DOHH2 (cell line): ENCODE measurements at regions not wholly inside any gene's neighbourhood (a gene's known extent, or its start where the extent isn't known, plus 50 kb on each side); places are given as distances from the start of the nearest gene placed in this dataset.

Experiments used
- H3F3A ChIP-seq: fragments of 200-600 bp; sonication (generic), shearing (Covaris generic); 2 replicates; pipeline ENCODE4 v1.6.0; 2016; ENCODE audit warnings: antibody characterized with exemption, mild to moderate bottlenecking; ENCODE audit not compliant: control insufficient read depth, insufficient read depth
- H3K27ac ChIP-seq: fragments of 200-600 bp; sonication (generic); 2 replicates; pipeline ENCODE4 v1.5.1; 2014; ENCODE audit warnings: low read depth, mild to moderate bottlenecking, low read length, moderate library complexity
- H3K27me3 ChIP-seq: fragments of 200-600 bp; sonication (generic); 2 replicates; pipeline ENCODE4 v1.6.1; 2014; ENCODE audit warnings: mild to moderate bottlenecking, low read length, mixed read lengths; ENCODE audit not compliant: control insufficient read depth
- H3K36me3 ChIP-seq: fragments of 200-600 bp; sonication (generic); 2 replicates; pipeline ENCODE4 v1.6.1; 2014; ENCODE audit warnings: mild to moderate bottlenecking, low read length, moderate library complexity, mixed read lengths; ENCODE audit not compliant: control insufficient read depth
- H3K4me1 ChIP-seq: fragments of 200-600 bp; sonication (generic); 2 replicates; pipeline ENCODE4 v1.6.1; 2014; ENCODE audit warnings: mild to moderate bottlenecking, low read length, mixed read lengths; ENCODE audit not compliant: control insufficient read depth
- H3K4me2 ChIP-seq: fragments of 200-600 bp; sonication (generic); 2 replicates; pipeline ENCODE4 v1.6.0; 2014; ENCODE audit warnings: mild to moderate bottlenecking, low read length, moderate library complexity
- H3K4me3 ChIP-seq: fragments of 200-600 bp; sonication (generic); 2 replicates; pipeline ENCODE4 v1.5.1; 2014; ENCODE audit warnings: mild to moderate bottlenecking, low read length, mixed read lengths
- H3K79me2 ChIP-seq: fragments of 200-600 bp; sonication (generic); 2 replicates; pipeline ENCODE4 v1.6.1; 2014; ENCODE audit warnings: mild to moderate bottlenecking, low read length, mixed read lengths; ENCODE audit not compliant: control insufficient read depth
- H3K9me2 ChIP-seq: fragments of 200-600 bp; sonication (generic); replicated peaks from 2 replicates; pipeline ENCODE4 v1.6.1; 2014; ENCODE audit warnings: mild to moderate bottlenecking, low read length, mixed read lengths; ENCODE audit not compliant: control insufficient read depth
- H3K9me3 ChIP-seq: fragments of 200-600 bp; sonication (generic); 2 replicates; pipeline ENCODE4 v1.6.1; 2014; ENCODE audit warnings: antibody characterized with exemption, low read length, mixed read lengths; ENCODE audit not compliant: control insufficient read depth, insufficient read depth
- H4K20me1 ChIP-seq: fragments of 200-600 bp; sonication (generic); 2 replicates; pipeline ENCODE4 v1.6.0; 2014; ENCODE audit warnings: low read depth, mild to moderate bottlenecking, antibody characterized with exemption, low read length, moderate library complexity; ENCODE audit not compliant: control insufficient read depth, insufficient read depth
- EZH2phosphoT487 ChIP-seq: fragments of 200-600 bp; sonication (generic); IDR thresholded peaks from 2 replicates; pipeline ENCODE4 v1.6.1; 2017; ENCODE audit warnings: borderline replicate concordance, mild to moderate bottlenecking, antibody characterized with exemption, low read length, moderate library complexity, mixed read lengths
- TF ChIP-seq, protein P1 (sequence below): fragments of 200-600 bp; sonication (generic); IDR thresholded peaks from one replicate; pipeline ENCODE4 v1.5.1; 2014; ENCODE audit warnings: antibody characterized with exemption, mild to moderate bottlenecking, low read depth, low read length; ENCODE audit not compliant: poor library complexity, severe bottlenecking

DNA sequence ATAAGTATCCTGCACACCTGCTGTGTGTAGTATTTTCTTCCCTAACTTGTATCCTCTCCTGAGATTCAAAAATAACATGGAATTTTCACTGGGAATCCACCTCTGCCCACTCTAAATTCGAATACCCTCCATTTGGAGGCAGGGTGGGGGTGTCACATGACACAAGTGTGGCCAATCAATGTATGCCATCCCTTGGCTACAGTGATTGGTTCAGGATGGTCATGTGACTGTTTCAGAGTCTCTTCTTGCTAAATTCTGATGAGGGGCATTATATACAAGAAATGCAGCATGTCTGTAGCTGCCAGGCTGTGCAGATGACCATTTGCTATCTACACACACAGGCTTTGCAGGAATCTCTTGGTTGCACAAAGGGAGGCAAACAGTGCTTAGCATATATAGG is 86.8 kb upstream of the TMEM132C start:
- Histone ChIP-seq H3K9me3 (no peaks in the 10 kb centered on the region), H3K27me3 (no peaks in the 10 kb centered on the region)
- TF ChIP-seq, protein P1, sequence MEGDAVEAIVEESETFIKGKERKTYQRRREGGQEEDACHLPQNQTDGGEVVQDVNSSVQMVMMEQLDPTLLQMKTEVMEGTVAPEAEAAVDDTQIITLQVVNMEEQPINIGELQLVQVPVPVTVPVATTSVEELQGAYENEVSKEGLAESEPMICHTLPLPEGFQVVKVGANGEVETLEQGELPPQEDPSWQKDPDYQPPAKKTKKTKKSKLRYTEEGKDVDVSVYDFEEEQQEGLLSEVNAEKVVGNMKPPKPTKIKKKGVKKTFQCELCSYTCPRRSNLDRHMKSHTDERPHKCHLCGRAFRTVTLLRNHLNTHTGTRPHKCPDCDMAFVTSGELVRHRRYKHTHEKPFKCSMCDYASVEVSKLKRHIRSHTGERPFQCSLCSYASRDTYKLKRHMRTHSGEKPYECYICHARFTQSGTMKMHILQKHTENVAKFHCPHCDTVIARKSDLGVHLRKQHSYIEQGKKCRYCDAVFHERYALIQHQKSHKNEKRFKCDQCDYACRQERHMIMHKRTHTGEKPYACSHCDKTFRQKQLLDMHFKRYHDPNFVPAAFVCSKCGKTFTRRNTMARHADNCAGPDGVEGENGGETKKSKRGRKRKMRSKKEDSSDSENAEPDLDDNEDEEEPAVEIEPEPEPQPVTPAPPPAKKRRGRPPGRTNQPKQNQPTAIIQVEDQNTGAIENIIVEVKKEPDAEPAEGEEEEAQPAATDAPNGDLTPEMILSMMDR: no peak
- TF ChIP-seq EZH2phosphoT487: no peak

DNA sequence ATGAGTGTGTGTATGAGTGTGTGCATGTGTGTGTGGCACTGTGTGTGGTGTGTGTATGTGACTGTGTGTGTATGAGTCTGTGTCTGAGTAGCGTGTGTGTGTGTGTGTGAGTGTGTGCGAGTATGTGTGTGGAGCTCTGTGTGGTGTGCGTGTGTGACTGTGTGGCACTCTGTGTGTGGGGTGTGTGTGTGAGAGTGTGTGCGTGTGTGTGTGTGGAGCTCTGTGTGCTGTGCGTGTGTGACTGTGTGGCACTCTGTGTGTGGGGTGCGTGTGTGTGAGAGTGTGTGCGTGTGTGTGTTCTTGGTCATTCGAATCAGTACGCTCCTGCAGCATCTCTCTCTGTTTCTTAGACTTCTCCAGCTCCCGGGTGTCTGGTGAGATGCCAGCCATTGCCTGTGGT is 76.9 kb upstream of the TMEM132C start:
- Histone ChIP-seq H3K4me2 (no peak overlapping the region), H3K9me2 (no peaks in the 10 kb centered on the region), H3K4me3 (no peak overlapping the region)

More for the DNA sequence above, 86.8 kb upstream of the TMEM132C start:
- Histone ChIP-seq H3K4me3 (no peak overlapping the region), H3K27ac (no peak overlapping the region), H3K4me1 (no peaks in the 10 kb centered on the region), H4K20me1 (no peaks in the 10 kb centered on the region), H3K4me2 (no peak overlapping the region), H3K36me3 (no peaks in the 10 kb centered on the region), H3K79me2 (no peaks in the 10 kb centered on the region), H3K9me2 (no peaks in the 10 kb centered on the region), H3F3A (no peaks in the 10 kb centered on the region)

DNA sequence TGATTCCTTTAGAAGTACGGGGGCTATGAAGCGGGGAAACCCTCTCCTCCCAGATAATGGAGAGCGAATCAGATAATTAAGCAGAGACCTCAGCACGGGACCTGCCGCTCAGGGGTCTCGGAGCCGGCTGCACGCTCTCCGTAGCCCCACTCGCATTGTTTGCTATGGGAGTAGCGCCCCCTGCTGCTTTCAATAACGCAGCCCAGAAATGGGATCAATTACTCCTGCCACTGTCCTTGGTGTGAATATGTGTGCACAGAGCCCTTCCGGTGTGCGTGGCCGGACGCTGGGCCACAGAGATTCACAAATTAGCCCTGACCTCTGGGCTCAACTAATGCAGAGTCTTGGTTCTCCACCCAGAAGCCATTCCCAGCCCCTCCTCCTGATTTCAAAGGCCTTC is 76.4 kb upstream of the TMEM132C start:
- H4K20me1 ChIP-seq: no peaks in the 10 kb centered on the region
- no peak overlapping the region for H3K4me2 ChIP-seq
- H3K4me3 ChIP-seq: no peak overlapping the region
- TF ChIP-seq EZH2phosphoT487: no peak
- TF ChIP-seq, protein P1: peak; percentile 45
- no peaks in the 10 kb centered on the region for H3F3A ChIP-seq
- H3K27me3 ChIP-seq: no peaks in the 10 kb centered on the region
- no peaks in the 10 kb centered on the region for H3K9me2 ChIP-seq
- H3K4me1 ChIP-seq: no peaks in the 10 kb centered on the region
- no peaks in the 10 kb centered on the region for H3K36me3 ChIP-seq
- H3K27ac ChIP-seq: no peak overlapping the region
- H3K79me2 ChIP-seq: no peaks in the 10 kb centered on the region
- H3K9me3 ChIP-seq: peaks cover 8% of the 10 kb centered on the region; the same call in 1 of the 2 replicates

More for the DNA sequence above, 76.9 kb upstream of the TMEM132C start:
- Histone ChIP-seq H3F3A (no peaks in the 10 kb centered on the region), H4K20me1 (no peaks in the 10 kb centered on the region), H3K4me1 (no peaks in the 10 kb centered on the region), H3K9me3 (peaks cover 8% of the 10 kb centered on the region; the same call in 1 of the 2 replicates), H3K27me3 (no peaks in the 10 kb centered on the region), H3K36me3 (no peaks in the 10 kb centered on the region), H3K79me2 (no peaks in the 10 kb centered on the region), H3K27ac (no peak overlapping the region)
- TF ChIP-seq, protein P1: no peak
- TF ChIP-seq EZH2phosphoT487: no peak

DNA sequence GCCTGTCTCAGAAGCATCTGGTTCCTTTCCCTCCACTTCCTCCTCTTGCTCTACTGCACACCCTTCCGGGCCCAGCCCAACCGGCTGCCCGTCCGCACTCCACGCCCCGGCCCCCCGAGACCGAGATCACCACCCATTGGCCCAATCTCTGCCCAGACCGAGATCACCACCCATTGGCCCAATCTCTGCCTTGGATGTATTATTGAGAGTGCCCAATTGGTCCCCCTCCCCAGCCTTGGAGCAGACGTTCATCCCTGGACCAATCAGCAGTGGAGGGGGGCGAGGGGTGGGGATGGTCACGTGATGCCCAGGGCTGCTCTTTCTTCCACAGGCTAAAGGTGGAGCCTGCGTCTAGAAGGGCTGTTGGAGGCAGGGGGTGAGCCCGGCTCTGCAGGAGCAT is 75.6 kb upstream of the TMEM132C start:
- no peaks in the 10 kb centered on the region for H3K9me2 ChIP-seq
- no peaks in the 10 kb centered on the region for H3K27me3 ChIP-seq
- peaks cover 8% of the 10 kb centered on the region; the same call in 1 of the 2 replicates for H3K9me3 ChIP-seq
- no peaks in the 10 kb centered on the region for H3K4me1 ChIP-seq
- no peaks in the 10 kb centered on the region for H3K36me3 ChIP-seq
- H4K20me1 ChIP-seq: no peaks in the 10 kb centered on the region
- H3K79me2 ChIP-seq: no peaks in the 10 kb centered on the region
- no peak overlapping the region for H3K4me2 ChIP-seq
- no peak overlapping the region for H3K4me3 ChIP-seq
- no peak overlapping the region for H3K27ac ChIP-seq
- no peaks in the 10 kb centered on the region for H3F3A ChIP-seq
- TF ChIP-seq, protein P1: no peak
- TF ChIP-seq EZH2phosphoT487: no peak
